DOHH2 (cell line): ENCODE measurements at regions not wholly inside any gene's neighbourhood (a gene's known extent, or its start where the extent isn't known, plus 50 kb on each side); places are given as distances from the start of the nearest gene placed in this dataset.

Source experiments
- CTCF ChIP-seq: fragments of 200-600 bp; sonication (generic); IDR thresholded peaks from one replicate; pipeline ENCODE4 v1.5.1; 2014; ENCODE audit warnings: antibody characterized with exemption, mild to moderate bottlenecking, low read depth, low read length; ENCODE audit not compliant: poor library complexity, severe bottlenecking
- EZH2phosphoT487 ChIP-seq: fragments of 200-600 bp; sonication (generic); IDR thresholded peaks from 2 replicates; pipeline ENCODE4 v1.6.1; 2017; ENCODE audit warnings: borderline replicate concordance, mild to moderate bottlenecking, antibody characterized with exemption, low read length, moderate library complexity, mixed read lengths

- TF ChIP-seq CTCF (no peak), EZH2phosphoT487 (no peak)
These were observed 684.9 kb downstream of the TRAM1L1 start for GRCh38 chr4:116400480-116400879.
